ENCODE measurements at regions not wholly inside any gene's neighbourhood (a gene's known extent, or its start where the extent isn't known, plus 50 kb on each side); places are given as distances from the start of the nearest gene placed in this dataset.

DNA sequence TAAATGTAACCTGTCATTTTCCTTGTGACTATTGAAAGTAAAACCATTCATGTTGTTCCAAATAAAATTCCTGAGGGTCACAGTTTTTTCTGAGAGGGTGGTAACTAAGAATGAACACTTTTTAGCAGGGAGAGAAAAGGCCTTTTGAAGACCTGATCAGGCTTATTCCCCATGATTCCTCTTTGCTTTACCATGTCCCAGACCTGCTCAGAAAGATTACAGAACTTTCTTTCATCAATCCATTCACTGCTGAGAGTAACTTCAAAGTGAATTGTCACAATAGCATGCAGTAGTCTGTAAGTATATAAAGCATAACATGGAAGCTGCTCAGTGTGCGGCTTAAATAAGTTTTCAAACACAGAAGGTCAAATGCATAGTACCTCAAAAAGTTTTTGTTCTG lies 201.5 kb upstream of the COL11A1 start:
- no peak overlapping the region for H3K27ac ChIP-seq (ENCODE audit: poor library complexity, severe bottlenecking)
- DNase-seq (ENCODE audit: low spot score) (no peak), ATAC-seq (ENCODE audit: low read depth) (no peak)
- no peak overlapping the region for H3K4me3 ChIP-seq (ENCODE audit: severe bottlenecking)
- H3K36me3 ChIP-seq (ENCODE audit: low read depth), result no peaks in the 10 kb centered on the region
- no peaks in the 10 kb centered on the region for H3K4me1 ChIP-seq (ENCODE audit: insufficient read depth, poor library complexity, severe bottlenecking)
- H3K27me3 ChIP-seq (ENCODE audit: insufficient read depth, poor library complexity, severe bottlenecking), result no peaks in the 10 kb centered on the region
- peaks cover 2% of the 10 kb centered on the region for H3K9me3 ChIP-seq (ENCODE audit: severe bottlenecking)
- TF ChIP-seq, protein P1, sequence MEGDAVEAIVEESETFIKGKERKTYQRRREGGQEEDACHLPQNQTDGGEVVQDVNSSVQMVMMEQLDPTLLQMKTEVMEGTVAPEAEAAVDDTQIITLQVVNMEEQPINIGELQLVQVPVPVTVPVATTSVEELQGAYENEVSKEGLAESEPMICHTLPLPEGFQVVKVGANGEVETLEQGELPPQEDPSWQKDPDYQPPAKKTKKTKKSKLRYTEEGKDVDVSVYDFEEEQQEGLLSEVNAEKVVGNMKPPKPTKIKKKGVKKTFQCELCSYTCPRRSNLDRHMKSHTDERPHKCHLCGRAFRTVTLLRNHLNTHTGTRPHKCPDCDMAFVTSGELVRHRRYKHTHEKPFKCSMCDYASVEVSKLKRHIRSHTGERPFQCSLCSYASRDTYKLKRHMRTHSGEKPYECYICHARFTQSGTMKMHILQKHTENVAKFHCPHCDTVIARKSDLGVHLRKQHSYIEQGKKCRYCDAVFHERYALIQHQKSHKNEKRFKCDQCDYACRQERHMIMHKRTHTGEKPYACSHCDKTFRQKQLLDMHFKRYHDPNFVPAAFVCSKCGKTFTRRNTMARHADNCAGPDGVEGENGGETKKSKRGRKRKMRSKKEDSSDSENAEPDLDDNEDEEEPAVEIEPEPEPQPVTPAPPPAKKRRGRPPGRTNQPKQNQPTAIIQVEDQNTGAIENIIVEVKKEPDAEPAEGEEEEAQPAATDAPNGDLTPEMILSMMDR (IDR thresholded peaks at IDR 0.05; ENCODE audit: poor library complexity, severe bottlenecking), result no peak

DNA sequence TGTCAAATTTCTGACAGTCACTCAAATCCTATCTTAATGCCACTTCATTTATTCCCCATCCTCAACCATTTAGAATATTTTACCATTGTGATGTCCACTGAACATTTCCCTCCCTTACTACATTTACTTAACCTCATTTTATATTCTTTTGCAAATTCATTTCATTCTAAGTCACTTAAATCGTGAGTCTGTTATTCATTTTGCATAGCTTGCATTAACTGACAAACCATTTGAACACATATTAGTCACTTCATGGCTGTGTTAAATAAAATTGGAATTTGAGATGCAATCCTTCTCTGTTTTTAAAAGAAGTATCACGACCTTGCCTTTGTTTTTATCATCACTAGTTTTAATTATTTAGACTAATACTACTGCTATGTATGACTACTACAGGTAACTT lies 199.4 kb upstream of the COL11A1 start:
- H3K36me3 ChIP-seq (ENCODE audit: low read depth), result no peaks in the 10 kb centered on the region
- peaks cover 2% of the 10 kb centered on the region for H3K9me3 ChIP-seq (ENCODE audit: severe bottlenecking)
- no peaks in the 10 kb centered on the region for H3K27me3 ChIP-seq (ENCODE audit: insufficient read depth, poor library complexity, severe bottlenecking)
- H3K27ac ChIP-seq (ENCODE audit: poor library complexity, severe bottlenecking), result no peak overlapping the region
- DNase-seq (ENCODE audit: low spot score) (no peak), ATAC-seq (ENCODE audit: low read depth) (no peak)
- TF ChIP-seq, protein P1 (IDR thresholded peaks at IDR 0.05; ENCODE audit: poor library complexity, severe bottlenecking), result no peak
- no peaks in the 10 kb centered on the region for H3K4me1 ChIP-seq (ENCODE audit: insufficient read depth, poor library complexity, severe bottlenecking)
- H3K4me3 ChIP-seq (ENCODE audit: severe bottlenecking), result no peak overlapping the region

DNA sequence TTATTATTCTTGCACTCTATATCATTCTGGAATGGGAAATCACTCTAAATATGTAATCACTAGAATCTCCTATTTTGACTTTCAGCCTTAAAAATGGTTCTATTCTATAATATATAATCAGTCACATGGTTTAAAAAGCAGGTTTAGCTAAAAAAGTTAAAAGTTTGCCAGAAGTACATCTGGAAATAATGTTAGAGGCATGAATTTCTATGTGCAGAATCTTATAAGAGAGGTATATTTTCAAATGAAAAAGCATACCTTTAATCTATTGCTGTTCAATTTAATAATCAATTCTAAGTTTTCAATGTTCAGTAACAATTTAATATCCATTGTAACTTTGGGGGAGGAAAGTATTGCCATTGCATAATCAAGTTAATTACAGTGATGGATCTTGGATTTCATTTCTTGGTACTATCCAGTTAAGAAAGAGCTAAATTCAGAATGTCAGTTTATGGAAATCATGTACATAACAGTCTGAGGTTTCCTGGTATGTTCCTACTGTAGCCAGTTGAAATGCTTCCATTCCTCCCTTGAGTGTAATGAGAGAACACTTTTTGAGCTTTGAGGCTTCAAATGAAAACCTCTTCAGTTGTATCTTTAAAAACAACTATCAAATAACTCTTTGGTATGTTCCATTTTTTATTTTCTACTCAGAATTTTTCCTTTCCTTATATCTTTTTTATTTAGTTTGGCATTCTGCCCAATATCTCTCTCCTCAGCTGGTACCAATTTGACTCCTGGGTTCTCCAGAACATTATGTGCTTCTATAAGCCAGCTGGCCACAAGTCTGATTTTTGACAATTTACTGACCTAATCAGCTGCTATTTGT lies 175.7 kb upstream of the COL11A1 start:
- TF ChIP-seq, protein P1 (IDR thresholded peaks at IDR 0.05; ENCODE audit: poor library complexity, severe bottlenecking), result no peak
- no peak for ATAC-seq (ENCODE audit: low read depth)
- Histone ChIP-seq H3K4me1 (ENCODE audit: insufficient read depth, poor library complexity, severe bottlenecking) (no peaks in the 10 kb centered on the region), H3K27me3 (ENCODE audit: insufficient read depth, poor library complexity, severe bottlenecking) (no peaks in the 10 kb centered on the region), H3K27ac (ENCODE audit: poor library complexity, severe bottlenecking) (no peak overlapping the region), H3K9me3 (ENCODE audit: severe bottlenecking) (no peaks in the 10 kb centered on the region), H3K36me3 (ENCODE audit: low read depth) (no peaks in the 10 kb centered on the region), H3K4me3 (ENCODE audit: severe bottlenecking) (no peak overlapping the region)
- DNase-seq (ENCODE audit: low spot score), result no peak

DNA sequence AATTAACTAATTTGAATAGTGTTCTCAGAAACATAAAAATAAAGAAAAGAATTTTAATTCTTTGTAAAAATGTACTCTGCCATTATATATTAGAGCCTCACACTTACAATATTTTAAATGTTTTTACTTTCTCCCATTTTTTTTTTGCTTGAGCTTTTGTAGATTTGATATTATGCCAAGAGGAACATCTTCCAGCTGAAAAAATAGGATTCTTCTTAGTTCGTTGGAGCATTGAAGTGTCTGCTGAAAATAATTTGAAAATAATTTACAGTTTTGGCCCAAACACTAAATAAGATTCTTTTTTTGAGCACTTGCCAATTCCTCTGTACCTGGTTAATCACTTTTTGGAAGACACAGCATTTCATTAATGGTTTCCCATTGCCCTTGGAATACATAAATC lies 175.0 kb upstream of the COL11A1 start:
- Histone ChIP-seq H3K27ac (ENCODE audit: poor library complexity, severe bottlenecking) (no peak overlapping the region), H3K36me3 (ENCODE audit: low read depth) (no peaks in the 10 kb centered on the region), H3K4me3 (ENCODE audit: severe bottlenecking) (no peak overlapping the region), H3K4me1 (ENCODE audit: insufficient read depth, poor library complexity, severe bottlenecking) (no peaks in the 10 kb centered on the region), H3K27me3 (ENCODE audit: insufficient read depth, poor library complexity, severe bottlenecking) (no peaks in the 10 kb centered on the region), H3K9me3 (ENCODE audit: severe bottlenecking) (no peaks in the 10 kb centered on the region)
- DNase-seq (ENCODE audit: low spot score) (no peak), ATAC-seq (ENCODE audit: low read depth) (no peak)
- TF ChIP-seq, protein P1 (IDR thresholded peaks at IDR 0.05; ENCODE audit: poor library complexity, severe bottlenecking), result no peak

DNA sequence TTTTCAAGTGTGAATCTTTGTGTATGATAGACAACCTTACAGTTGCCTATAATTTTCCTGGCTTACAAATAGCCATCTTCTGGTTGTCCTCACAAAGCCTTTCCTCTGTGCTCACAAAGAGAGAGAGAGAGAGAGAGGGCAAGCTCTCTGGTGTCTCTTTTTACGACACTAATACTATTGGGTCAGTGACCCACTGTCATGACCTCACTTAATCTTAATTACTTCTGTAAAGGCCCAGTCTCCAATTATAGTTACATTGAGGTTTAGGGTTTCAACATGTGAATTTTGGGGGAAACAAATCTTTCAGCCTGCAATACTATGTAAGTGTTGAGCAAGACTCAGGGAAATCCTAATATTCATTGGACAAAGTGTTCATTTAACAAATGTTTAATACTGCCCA lies 167.4 kb upstream of the COL11A1 start:
- Histone ChIP-seq H3K27me3 (ENCODE audit: insufficient read depth, poor library complexity, severe bottlenecking) (no peaks in the 10 kb centered on the region), H3K9me3 (ENCODE audit: severe bottlenecking) (no peaks in the 10 kb centered on the region), H3K4me3 (ENCODE audit: severe bottlenecking) (no peak overlapping the region), H3K27ac (ENCODE audit: poor library complexity, severe bottlenecking) (no peak overlapping the region), H3K4me1 (ENCODE audit: insufficient read depth, poor library complexity, severe bottlenecking) (no peaks in the 10 kb centered on the region), H3K36me3 (ENCODE audit: low read depth) (no peaks in the 10 kb centered on the region)
- no peak for ATAC-seq (ENCODE audit: low read depth)
- TF ChIP-seq, protein P1 (IDR thresholded peaks at IDR 0.05; ENCODE audit: poor library complexity, severe bottlenecking), result no peak
- DNase-seq (ENCODE audit: low spot score), result no peak

Measured in RWPE2 (cell line).